Fibroblast of pulmonary artery (primary cell): ENCODE measurements at regions not wholly inside any gene's neighbourhood (a gene's known extent, or its start where the extent isn't known, plus 50 kb on each side); places are given as distances from the start of the nearest gene placed in this dataset.

ENCODE experiments used
- DNase-seq: peaks from one replicate; pipeline ENCODE4 v3.0.0-alpha.2; 2010; ENCODE audit warnings: low read depth
- H3K4me3 ChIP-seq: replicated peaks from 2 replicates; pipeline ENCODE4 v1.5.1; 2011; ENCODE audit warnings: low read depth, mild to moderate bottlenecking, control low read depth, low read length, moderate library complexity
- CTCF ChIP-seq: IDR thresholded peaks from 2 replicates; pipeline ENCODE4 v1.5.1; 2011; ENCODE audit warnings: mild to moderate bottlenecking, control low read depth, low read length, inconsistent platforms; ENCODE audit errors: missing control alignments

GRCh38 chr3:139757448-139758030 is 79.8 kb upstream of the NMNAT3 start:
- TF ChIP-seq CTCF = no peak

GRCh38 chr3:139756529-139757103 is 78.8 kb upstream of the NMNAT3 start:
- TF ChIP-seq CTCF = no peak
- DNase-seq = no peak
- no peak overlapping the region for H3K4me3 ChIP-seq

More at GRCh38 chr3:139757448-139758030, 79.8 kb upstream of the NMNAT3 start:
- DNase-seq = no peak
- no peak overlapping the region for H3K4me3 ChIP-seq

- DNase-seq = no peak
- no peak overlapping the region for H3K4me3 ChIP-seq
- TF ChIP-seq CTCF = no peak
Observed at GRCh38 chr3:139755551-139755950, 77.8 kb upstream of the NMNAT3 start.

DNA sequence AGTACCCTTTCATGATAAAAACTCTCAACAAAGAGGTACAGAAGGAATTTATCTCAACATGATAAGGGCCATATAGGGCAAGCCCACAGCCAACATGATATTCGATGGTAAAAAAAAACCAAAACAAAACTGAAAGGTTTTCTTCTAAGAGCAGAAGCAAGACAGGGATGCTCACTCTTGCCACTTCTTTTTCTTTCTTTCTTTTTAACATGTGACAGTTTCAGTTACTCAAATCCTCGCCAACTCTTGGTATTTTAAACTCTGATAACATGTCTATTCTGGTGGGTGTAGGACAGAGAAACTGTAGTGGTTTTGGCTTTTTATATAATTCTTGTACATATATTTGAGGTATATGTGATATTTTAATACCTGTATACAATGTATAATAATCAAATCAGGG is 74.0 kb upstream of the NMNAT3 start:
- TF ChIP-seq CTCF = no peak
- DNase-seq = no peak
- H3K4me3 ChIP-seq = no peak overlapping the region

- TF ChIP-seq CTCF = no peak
- no peak overlapping the region for H3K4me3 ChIP-seq
- DNase-seq = no peak
Observed at GRCh38 chr3:139746481-139746880, 68.7 kb upstream of the NMNAT3 start.

GRCh38 chr3:139745831-139746230 is 68.1 kb upstream of the NMNAT3 start:
- DNase-seq = peak; percentile 20
- H3K4me3 ChIP-seq = no peak overlapping the region
- no peak for TF ChIP-seq CTCF

GRCh38 chr3:139738697-139739096 is 60.9 kb upstream of the NMNAT3 start:
- TF ChIP-seq CTCF = no peak
- DNase-seq = no peak
- no peak overlapping the region for H3K4me3 ChIP-seq
